Esophagus squamous epithelium (tissue), 4 donors: ENCODE measurements at regions not wholly inside any gene's neighbourhood (a gene's known extent, or its start where the extent isn't known, plus 50 kb on each side); places are given as distances from the start of the nearest gene placed in this dataset.

Experiments used
- POLR2A ChIP-seq, 4 donors: fragments of 450-650 bp; IDR thresholded peaks; one replicate each; pipeline ENCODE4 v1.6.1; 2017; ENCODE audit warnings: antibody characterized with exemption in 4 of 4, mild to moderate bottlenecking in 4 of 4, moderate library complexity in 3 of 4
- TF ChIP-seq, protein P1 (sequence below), 6 experiments: fragments of 450-650 bp in 4 of 6; fragments of 200-600 bp in 2 of 6; sonication (generic) in 2 of 6; IDR thresholded peaks; one replicate each; pipeline ENCODE4 v1.5.1; 2016 to 2019; ENCODE audit warnings: antibody characterized with exemption in 6 of 6, mild to moderate bottlenecking in 4 of 6, moderate library complexity in 4 of 6

DNA sequence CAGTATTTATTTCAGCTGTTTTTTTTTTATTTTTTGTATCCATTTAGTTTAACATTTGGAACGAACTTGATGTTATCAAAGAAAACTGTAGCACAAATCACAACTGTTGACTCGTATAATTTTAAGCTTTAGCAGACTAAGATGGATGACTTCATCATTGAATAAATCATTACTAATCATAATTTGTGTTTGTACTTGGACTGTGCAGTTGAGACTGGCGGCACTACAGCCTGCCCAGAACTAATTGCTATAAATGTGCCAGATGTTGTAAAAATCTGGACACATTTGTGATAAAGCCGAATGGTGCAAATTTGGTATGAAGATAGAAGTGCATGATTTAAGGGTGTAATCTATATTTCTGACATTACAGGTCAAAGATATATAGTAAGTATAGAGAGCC is 897.7 kb upstream of the CDH8 start:
- TF ChIP-seq POLR2A (IDR thresholded peaks at IDR 0.05): no peak
- TF ChIP-seq, protein P1, sequence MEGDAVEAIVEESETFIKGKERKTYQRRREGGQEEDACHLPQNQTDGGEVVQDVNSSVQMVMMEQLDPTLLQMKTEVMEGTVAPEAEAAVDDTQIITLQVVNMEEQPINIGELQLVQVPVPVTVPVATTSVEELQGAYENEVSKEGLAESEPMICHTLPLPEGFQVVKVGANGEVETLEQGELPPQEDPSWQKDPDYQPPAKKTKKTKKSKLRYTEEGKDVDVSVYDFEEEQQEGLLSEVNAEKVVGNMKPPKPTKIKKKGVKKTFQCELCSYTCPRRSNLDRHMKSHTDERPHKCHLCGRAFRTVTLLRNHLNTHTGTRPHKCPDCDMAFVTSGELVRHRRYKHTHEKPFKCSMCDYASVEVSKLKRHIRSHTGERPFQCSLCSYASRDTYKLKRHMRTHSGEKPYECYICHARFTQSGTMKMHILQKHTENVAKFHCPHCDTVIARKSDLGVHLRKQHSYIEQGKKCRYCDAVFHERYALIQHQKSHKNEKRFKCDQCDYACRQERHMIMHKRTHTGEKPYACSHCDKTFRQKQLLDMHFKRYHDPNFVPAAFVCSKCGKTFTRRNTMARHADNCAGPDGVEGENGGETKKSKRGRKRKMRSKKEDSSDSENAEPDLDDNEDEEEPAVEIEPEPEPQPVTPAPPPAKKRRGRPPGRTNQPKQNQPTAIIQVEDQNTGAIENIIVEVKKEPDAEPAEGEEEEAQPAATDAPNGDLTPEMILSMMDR (IDR thresholded peaks at IDR 0.05): no peak
